ENCODE measurements at regions not wholly inside any gene's neighbourhood (a gene's known extent, or its start where the extent isn't known, plus 50 kb on each side); places are given as distances from the start of the nearest gene placed in this dataset.

- Mint-ChIP-seq H3K27ac (ENCODE audit: unreplicated experiment) (peak overlapping the region; percentile 92), H3K9me3 (peaks cover 6% of the 10 kb centered on the region), H3K36me3 (ENCODE audit: low read depth) (no peaks in the 10 kb centered on the region), H3K27me3 (ENCODE audit: low read depth) (no peaks in the 10 kb centered on the region), H3K4me1 (peaks cover 23% of the 10 kb centered on the region), H3K4me3 (no peak overlapping the region)
- no peak for DNase-seq (ENCODE audit: low read depth, low spot score)
- TF ChIP-seq, protein P1, sequence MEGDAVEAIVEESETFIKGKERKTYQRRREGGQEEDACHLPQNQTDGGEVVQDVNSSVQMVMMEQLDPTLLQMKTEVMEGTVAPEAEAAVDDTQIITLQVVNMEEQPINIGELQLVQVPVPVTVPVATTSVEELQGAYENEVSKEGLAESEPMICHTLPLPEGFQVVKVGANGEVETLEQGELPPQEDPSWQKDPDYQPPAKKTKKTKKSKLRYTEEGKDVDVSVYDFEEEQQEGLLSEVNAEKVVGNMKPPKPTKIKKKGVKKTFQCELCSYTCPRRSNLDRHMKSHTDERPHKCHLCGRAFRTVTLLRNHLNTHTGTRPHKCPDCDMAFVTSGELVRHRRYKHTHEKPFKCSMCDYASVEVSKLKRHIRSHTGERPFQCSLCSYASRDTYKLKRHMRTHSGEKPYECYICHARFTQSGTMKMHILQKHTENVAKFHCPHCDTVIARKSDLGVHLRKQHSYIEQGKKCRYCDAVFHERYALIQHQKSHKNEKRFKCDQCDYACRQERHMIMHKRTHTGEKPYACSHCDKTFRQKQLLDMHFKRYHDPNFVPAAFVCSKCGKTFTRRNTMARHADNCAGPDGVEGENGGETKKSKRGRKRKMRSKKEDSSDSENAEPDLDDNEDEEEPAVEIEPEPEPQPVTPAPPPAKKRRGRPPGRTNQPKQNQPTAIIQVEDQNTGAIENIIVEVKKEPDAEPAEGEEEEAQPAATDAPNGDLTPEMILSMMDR (conservative IDR thresholded peaks at IDR 0.05), result no peak
These were observed 119.1 kb downstream of the RPS29 start for GRCh38 chr14:49467091-49467490.

DNA sequence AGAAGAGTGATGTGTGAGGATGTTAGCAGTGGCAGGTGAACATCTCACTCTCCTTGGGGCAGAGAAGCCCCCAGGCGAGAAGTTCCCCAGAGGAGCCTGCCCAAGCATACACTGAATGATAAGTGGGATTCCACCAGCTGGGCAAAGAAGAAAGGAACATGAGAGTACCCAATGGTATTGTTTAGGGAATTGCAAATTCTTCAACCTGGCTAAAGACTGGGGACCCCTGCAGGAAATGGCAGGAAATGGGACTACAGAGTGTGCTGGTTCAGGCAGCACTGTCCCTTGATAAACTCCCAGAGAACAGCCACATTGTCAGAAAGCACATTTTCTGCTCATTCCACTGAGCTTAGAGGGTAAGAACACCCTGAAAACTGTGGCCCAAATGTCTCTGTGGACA, 121.3 kb downstream of the RPS29 start:
- no peaks in the 10 kb centered on the region for H3K36me3 Mint-ChIP-seq (ENCODE audit: low read depth)
- H3K9me3 Mint-ChIP-seq, result peaks cover 4% of the 10 kb centered on the region
- H3K4me1 Mint-ChIP-seq, result peaks cover 23% of the 10 kb centered on the region
- TF ChIP-seq, protein P1 (conservative IDR thresholded peaks at IDR 0.05), result peak; percentile 33
- no peak overlapping the region for H3K4me3 Mint-ChIP-seq
- DNase-seq (ENCODE audit: low read depth, low spot score), result no peak
- no peak overlapping the region for H3K27ac Mint-ChIP-seq (ENCODE audit: unreplicated experiment)
- no peaks in the 10 kb centered on the region for H3K27me3 Mint-ChIP-seq (ENCODE audit: low read depth)

DNA sequence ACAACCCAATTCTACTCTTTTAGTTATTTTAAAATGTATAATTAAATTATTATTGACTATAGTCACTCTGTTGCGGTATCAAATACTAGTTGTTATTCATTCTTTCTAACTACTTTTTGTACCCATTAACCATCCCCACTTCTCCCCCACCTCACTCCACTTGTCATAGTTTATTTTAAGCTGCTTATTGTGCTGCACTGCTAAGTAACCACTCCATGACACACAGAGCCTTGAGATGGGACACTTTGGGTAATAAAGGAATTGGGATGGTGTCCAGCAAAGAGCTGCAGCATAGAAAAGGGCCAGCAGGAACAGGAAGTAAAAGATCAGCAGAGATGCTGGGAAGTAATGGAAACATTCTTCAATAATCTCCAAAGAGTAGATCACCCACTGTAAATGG, 123.0 kb downstream of the RPS29 start:
- Mint-ChIP-seq H3K36me3 (ENCODE audit: low read depth) (no peaks in the 10 kb centered on the region), H3K4me3 (no peak overlapping the region), H3K27me3 (ENCODE audit: low read depth) (no peaks in the 10 kb centered on the region), H3K4me1 (peaks cover 16% of the 10 kb centered on the region), H3K27ac (ENCODE audit: unreplicated experiment) (no peak overlapping the region), H3K9me3 (peaks cover 4% of the 10 kb centered on the region)
- no peak for DNase-seq (ENCODE audit: low read depth, low spot score)
- TF ChIP-seq, protein P1 (conservative IDR thresholded peaks at IDR 0.05), result no peak

GRCh38 chr14:49461529-49462401, 124.4 kb downstream of the RPS29 start:
- Mint-ChIP-seq H3K9me3 (peaks cover under 1% of the 10 kb centered on the region), H3K27ac (ENCODE audit: unreplicated experiment) (no peak overlapping the region), H3K27me3 (ENCODE audit: low read depth) (no peaks in the 10 kb centered on the region), H3K4me3 (no peak overlapping the region), H3K4me1 (peaks cover 6% of the 10 kb centered on the region), H3K36me3 (ENCODE audit: low read depth) (no peaks in the 10 kb centered on the region)
- peak; percentile 37 for DNase-seq (ENCODE audit: low read depth, low spot score)
- TF ChIP-seq, protein P1 (conservative IDR thresholded peaks at IDR 0.05), result peak; percentile 82

DNA sequence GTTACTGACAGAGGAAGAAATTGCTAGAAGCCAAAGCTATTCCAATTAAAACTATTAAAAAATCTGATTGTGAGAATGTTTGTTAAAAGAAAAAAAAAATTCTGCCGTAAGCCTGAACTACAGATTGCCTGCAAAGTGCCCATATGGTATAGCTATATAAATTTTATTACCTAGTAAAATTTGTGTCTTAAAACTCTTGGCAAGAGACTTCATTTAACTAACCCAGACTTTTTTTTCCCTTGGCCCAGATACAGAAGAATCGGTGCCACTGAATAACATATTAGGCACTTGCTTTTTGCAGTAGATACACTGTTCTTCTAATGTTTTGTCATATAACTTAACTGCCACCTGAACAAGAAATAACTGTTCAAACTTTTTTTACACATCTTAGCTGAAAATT, 125.5 kb downstream of the RPS29 start:
- H3K27ac Mint-ChIP-seq (ENCODE audit: unreplicated experiment), result no peak overlapping the region

More for the DNA sequence above, 125.5 kb downstream of the RPS29 start:
- H3K36me3 Mint-ChIP-seq (ENCODE audit: low read depth), result no peaks in the 10 kb centered on the region
- DNase-seq (ENCODE audit: low read depth, low spot score), result no peak
- no peaks in the 10 kb centered on the region for H3K9me3 Mint-ChIP-seq
- no peaks in the 10 kb centered on the region for H3K27me3 Mint-ChIP-seq (ENCODE audit: low read depth)
- H3K4me1 Mint-ChIP-seq, result no peaks in the 10 kb centered on the region
- H3K4me3 Mint-ChIP-seq, result no peak overlapping the region
- TF ChIP-seq, protein P1 (conservative IDR thresholded peaks at IDR 0.05), result no peak
